ENCODE measurements at regions not wholly inside any gene's neighbourhood (a gene's known extent, or its start where the extent isn't known, plus 50 kb on each side); places are given as distances from the start of the nearest gene placed in this dataset.

DNA sequence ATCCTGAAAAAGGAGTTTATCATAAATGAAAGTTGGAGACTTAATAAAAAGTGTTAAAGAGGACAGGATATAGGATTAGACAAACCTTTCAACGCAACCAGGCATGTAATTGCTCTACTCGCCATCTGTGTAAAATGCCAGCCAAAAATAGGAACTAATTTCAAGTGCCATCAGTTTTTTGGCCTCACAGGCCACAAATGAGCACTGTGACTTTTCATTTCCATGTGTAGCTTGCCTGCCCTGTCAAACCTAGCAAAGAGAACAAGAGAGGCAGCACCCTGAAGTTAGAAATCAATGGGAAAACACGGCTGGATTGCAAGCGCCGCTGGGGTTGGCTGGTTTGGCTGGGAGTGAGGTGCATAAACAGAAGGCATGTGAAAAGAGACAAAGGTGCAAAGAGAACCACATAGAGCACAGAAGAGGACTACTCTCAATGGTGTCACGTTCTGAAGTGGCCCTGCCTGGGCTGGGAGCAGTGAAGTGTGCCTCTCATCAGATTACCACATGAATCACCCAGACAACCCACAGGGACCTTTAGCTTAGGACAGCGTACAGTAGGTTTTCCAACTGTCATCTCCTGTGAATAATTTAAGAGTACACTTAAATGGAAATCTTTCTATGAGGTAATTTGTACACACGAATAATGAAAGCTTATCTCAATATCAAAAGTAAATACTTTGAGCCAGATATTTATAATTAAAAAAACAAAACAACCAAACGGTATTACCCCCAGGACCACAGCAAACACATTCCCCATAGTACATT, 78.0 kb upstream of the NHSL1 start:
- TF ChIP-seq, protein P1, sequence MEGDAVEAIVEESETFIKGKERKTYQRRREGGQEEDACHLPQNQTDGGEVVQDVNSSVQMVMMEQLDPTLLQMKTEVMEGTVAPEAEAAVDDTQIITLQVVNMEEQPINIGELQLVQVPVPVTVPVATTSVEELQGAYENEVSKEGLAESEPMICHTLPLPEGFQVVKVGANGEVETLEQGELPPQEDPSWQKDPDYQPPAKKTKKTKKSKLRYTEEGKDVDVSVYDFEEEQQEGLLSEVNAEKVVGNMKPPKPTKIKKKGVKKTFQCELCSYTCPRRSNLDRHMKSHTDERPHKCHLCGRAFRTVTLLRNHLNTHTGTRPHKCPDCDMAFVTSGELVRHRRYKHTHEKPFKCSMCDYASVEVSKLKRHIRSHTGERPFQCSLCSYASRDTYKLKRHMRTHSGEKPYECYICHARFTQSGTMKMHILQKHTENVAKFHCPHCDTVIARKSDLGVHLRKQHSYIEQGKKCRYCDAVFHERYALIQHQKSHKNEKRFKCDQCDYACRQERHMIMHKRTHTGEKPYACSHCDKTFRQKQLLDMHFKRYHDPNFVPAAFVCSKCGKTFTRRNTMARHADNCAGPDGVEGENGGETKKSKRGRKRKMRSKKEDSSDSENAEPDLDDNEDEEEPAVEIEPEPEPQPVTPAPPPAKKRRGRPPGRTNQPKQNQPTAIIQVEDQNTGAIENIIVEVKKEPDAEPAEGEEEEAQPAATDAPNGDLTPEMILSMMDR (IDR thresholded peaks at IDR 0.05), result no peak
- H3K27ac ChIP-seq, result no peak overlapping the region
- DNase-seq (ENCODE audit: low spot score), result no peak
- no peak overlapping the region for H3K4me3 ChIP-seq

GRCh38 chr6:138580040-138580439, 80.7 kb upstream of the NHSL1 start:
- no peak overlapping the region for H3K27ac ChIP-seq
- no peak for DNase-seq (ENCODE audit: low spot score)
- no peak overlapping the region for H3K4me3 ChIP-seq
- TF ChIP-seq, protein P1 (IDR thresholded peaks at IDR 0.05), result no peak

DNA sequence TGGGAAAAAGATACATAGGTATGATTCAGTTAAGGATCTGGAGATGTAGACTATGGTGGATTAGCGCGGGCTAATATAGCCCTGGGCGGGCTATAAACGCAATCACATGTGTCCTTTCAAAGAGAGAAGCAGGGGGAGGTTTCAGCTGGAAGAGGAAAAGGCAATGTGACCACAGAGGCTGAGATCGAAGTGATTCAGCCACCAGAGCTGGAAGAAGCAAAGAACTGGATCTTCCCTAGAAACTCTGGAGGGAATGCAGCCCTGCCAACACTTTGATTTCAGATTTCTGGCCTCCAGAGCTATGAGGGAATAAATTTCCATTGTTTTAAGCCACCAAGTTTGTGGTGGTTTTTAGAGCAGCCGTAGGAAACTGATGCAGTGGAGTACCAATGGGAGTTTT, 81.5 kb upstream of the NHSL1 start:
- Histone ChIP-seq H3K4me3 (no peak overlapping the region), H3K27ac (no peak overlapping the region)
- TF ChIP-seq, protein P1 (IDR thresholded peaks at IDR 0.05), result no peak
- DNase-seq (ENCODE audit: low spot score), result no peak

DNA sequence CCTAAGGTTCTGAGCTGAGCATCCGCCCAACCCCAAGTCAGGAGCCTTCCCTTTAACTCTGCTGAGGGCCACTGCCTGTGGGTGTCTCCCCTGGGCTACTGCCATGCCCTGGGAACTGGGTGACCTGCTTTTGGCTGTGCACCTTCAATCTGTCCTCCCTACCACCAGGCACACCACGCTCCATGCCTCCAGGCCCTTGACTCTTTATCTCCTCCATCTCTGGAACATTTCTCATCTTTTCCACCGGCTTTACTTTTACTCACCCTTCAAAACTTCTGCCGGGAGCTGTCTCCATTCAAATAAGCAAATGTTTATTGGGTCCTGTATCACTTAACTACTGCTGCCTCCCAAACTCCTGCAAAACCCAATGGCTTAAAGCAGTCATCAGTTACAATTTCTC, 83.3 kb upstream of the NHSL1 start:
- TF ChIP-seq, protein P1 (IDR thresholded peaks at IDR 0.05), result no peak
- H3K4me3 ChIP-seq, result no peak overlapping the region
- no peak for DNase-seq (ENCODE audit: low spot score)
- H3K27ac ChIP-seq, result no peak overlapping the region

DNA sequence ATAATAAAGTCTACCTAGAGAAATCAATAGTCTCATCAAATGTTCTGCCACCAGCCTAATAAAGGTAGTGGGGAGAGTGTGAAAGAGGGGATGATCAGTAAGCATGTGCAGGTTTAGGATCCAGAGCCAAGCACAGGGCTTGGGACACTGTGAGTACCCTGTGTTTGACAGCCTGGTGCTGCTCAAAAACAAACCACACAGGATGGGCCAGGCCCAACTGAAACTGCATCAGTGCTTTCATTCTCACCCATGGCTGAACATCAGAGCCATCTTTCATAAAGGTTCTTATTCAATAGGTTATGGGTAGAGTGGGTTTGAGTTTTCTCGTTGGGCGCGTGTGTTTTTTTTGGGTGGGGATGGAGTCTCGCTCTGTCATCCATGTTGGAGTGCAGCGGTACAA, 87.3 kb upstream of the NHSL1 start:
- TF ChIP-seq, protein P1 (IDR thresholded peaks at IDR 0.05), result no peak

DNA sequence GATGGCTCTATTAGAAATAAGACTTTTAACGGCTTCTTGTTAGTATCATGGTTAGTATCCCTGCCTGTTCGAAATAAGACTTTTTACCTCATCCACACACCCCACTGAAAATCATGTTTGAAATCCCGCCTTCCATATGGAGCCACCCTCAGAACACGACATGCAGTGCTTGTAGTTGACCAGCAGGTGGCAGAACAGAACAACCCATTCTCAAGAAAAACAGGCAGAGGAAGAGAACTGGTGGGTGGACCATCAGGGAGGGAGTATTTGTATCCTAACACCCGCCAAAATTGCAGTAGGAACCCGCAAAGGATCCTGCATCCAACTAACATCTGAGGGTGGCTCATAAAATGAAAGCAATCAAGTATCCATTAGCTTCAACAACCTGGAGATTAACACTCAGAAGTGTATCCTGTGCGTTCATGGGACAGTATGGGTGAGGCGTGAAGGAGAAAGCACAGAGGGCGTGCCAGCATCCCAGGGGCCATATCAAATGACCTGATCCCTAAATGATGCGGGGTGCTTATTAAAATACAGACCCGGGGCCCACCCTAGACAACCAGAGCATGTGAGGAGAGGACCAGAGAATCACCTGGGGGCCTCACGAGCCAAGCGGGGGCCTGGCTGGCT, 89.6 kb upstream of the NHSL1 start:
- Histone ChIP-seq H3K4me3 (no peak overlapping the region), H3K27ac (no peak overlapping the region)
- TF ChIP-seq, protein P1 (IDR thresholded peaks at IDR 0.05), result peak; percentile 81
- DNase-seq (ENCODE audit: low spot score), result no peak

More for the DNA sequence above, 87.3 kb upstream of the NHSL1 start:
- H3K27ac ChIP-seq, result no peak overlapping the region
- no peak for DNase-seq (ENCODE audit: low spot score)
- H3K4me3 ChIP-seq, result no peak overlapping the region
